NCI-H1436 (cell line): ENCODE measurements at regions not wholly inside any gene's neighbourhood (a gene's known extent, or its start where the extent isn't known, plus 50 kb on each side); places are given as distances from the start of the nearest gene placed in this dataset.
"Not testable (repeated sequence)": the region's sequence is repeated elsewhere in the genome, so short reads cannot be mapped to it uniquely, and the experiment has no call there.

Experiments
- DNase-seq: peaks from one replicate; lab custom pipeline; 2025; lab: John Stamatoyannopoulos, UW

DNA sequence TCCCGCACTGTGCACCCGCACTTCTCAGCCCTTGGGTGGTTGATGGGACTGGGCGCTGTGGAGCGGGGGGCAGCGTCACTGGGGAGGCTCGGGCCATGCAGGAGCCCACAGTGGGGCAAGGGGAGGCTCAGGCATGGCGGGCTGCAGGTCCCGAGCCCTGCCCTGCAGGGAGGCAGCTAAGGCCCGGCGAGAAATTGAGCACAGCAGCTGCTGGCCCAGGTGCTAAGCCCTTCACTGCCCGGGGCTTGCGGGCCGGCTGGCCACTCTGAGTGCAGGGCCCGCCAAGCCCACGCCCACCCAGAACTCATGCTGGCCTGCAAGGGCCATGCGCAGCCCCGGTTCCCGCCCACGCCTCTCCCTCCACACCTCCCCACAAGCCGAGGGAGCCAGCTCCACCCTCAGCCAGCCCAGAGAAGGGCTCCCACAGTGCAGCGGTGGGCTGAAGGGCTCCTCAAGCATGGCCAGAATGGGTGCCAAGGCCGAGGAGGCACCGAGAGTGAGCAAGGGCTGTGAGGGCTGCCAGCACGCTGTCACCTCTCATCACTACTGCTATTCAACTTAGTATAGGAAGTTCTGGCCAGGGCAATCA lies 60.3 kb upstream of the FBXL17 start:
- DNase-seq, result not testable (repeated sequence)

DNA sequence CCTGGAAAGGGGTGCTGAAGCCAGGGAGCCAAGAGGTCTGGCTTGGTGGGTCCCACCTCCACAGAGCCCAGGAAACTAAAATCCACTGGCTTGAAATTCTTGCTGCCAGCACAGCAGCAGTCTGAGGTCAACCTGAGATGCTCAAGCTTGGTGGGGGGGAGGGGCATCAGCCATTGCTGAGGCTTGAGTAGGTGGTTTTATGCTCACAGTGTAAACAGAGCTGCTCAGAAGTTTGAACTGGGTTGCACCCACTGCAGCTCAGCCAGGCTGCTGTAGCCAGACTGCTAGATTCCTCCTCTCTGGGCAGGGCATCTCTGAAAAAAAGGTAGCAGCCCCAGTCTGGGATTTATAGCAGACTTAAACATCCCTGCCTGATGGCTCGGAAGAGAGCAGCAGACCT lies 55.5 kb upstream of the FBXL17 start:
- no peak for DNase-seq

DNA sequence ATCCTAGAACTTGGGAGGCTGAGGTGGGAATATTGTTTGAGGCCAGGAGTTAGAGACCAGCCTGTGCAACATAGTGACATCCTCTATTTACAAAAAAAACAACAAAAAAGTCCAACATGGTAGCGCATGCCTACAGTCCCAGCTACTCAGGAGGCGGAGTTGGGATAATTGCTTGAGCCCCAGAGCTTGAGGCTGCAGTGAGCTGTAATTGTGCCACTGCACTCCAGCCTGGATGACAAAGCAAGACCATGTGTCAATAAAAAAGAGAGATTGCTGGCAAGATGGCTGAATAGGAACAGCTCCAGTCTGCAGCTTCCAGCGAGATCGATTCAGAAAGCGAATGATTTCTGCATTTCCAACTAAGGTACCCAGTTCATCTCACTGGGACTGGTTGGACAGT lies 54.8 kb upstream of the FBXL17 start:
- no peak for DNase-seq

DNA sequence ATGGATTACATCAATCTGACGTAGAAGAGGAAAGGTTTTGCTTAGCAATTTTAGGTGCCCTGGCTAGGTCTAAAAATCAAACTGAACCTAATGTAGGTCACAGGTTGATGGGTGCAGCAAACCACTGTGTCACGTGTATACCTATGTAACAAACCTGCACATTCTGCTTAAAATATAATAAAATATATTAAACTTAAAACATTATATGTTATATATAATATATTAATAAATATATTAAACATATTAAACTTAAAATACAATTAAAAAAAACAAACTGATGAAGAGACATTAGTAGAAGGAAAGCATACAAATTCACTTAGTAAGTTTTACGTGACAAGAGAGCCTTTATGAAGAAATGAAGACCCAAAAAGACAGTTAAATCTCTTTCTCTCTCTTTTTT lies 51.7 kb upstream of the FBXL17 start:
- DNase-seq, result no peak

DNA sequence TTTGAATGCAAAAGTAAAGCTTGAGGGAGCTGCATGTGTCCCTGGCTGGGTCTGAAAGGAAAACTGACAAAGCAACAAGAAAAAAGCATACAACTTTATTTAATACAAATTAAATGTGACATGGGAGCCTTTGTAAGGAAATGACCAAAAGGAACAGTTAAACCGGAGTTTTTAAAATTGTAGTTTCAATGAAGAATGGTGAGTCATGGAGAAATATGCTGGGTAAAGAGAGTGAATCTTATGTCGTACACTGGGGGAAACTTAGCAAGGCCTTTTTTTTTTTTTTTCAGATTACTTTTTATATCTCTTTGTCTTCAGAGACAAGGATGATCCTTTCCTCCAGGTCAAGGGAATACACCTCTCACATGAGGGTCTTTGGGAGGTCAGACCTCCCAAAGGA lies 50.1 kb upstream of the FBXL17 start:
- no peak for DNase-seq
